DOHH2 (cell line): ENCODE measurements at regions not wholly inside any gene's neighbourhood (a gene's known extent, or its start where the extent isn't known, plus 50 kb on each side); places are given as distances from the start of the nearest gene placed in this dataset.

ENCODE experiments used
- H3F3A ChIP-seq: fragments of 200-600 bp; sonication (generic), shearing (Covaris generic); 2 replicates; pipeline ENCODE4 v1.6.0; 2016; ENCODE audit warnings: antibody characterized with exemption, mild to moderate bottlenecking; ENCODE audit not compliant: control insufficient read depth, insufficient read depth
- H3K27ac ChIP-seq: fragments of 200-600 bp; sonication (generic); 2 replicates; pipeline ENCODE4 v1.5.1; 2014; ENCODE audit warnings: low read depth, mild to moderate bottlenecking, low read length, moderate library complexity
- H3K27me3 ChIP-seq: fragments of 200-600 bp; sonication (generic); 2 replicates; pipeline ENCODE4 v1.6.1; 2014; ENCODE audit warnings: mild to moderate bottlenecking, low read length, mixed read lengths; ENCODE audit not compliant: control insufficient read depth
- H3K36me3 ChIP-seq: fragments of 200-600 bp; sonication (generic); 2 replicates; pipeline ENCODE4 v1.6.1; 2014; ENCODE audit warnings: mild to moderate bottlenecking, low read length, moderate library complexity, mixed read lengths; ENCODE audit not compliant: control insufficient read depth
- H3K4me1 ChIP-seq: fragments of 200-600 bp; sonication (generic); 2 replicates; pipeline ENCODE4 v1.6.1; 2014; ENCODE audit warnings: mild to moderate bottlenecking, low read length, mixed read lengths; ENCODE audit not compliant: control insufficient read depth
- H3K4me2 ChIP-seq: fragments of 200-600 bp; sonication (generic); 2 replicates; pipeline ENCODE4 v1.6.0; 2014; ENCODE audit warnings: mild to moderate bottlenecking, low read length, moderate library complexity
- H3K4me3 ChIP-seq: fragments of 200-600 bp; sonication (generic); 2 replicates; pipeline ENCODE4 v1.5.1; 2014; ENCODE audit warnings: mild to moderate bottlenecking, low read length, mixed read lengths
- H3K79me2 ChIP-seq: fragments of 200-600 bp; sonication (generic); 2 replicates; pipeline ENCODE4 v1.6.1; 2014; ENCODE audit warnings: mild to moderate bottlenecking, low read length, mixed read lengths; ENCODE audit not compliant: control insufficient read depth
- H3K9me2 ChIP-seq: fragments of 200-600 bp; sonication (generic); replicated peaks from 2 replicates; pipeline ENCODE4 v1.6.1; 2014; ENCODE audit warnings: mild to moderate bottlenecking, low read length, mixed read lengths; ENCODE audit not compliant: control insufficient read depth
- H3K9me3 ChIP-seq: fragments of 200-600 bp; sonication (generic); 2 replicates; pipeline ENCODE4 v1.6.1; 2014; ENCODE audit warnings: antibody characterized with exemption, low read length, mixed read lengths; ENCODE audit not compliant: control insufficient read depth, insufficient read depth
- H4K20me1 ChIP-seq: fragments of 200-600 bp; sonication (generic); 2 replicates; pipeline ENCODE4 v1.6.0; 2014; ENCODE audit warnings: low read depth, mild to moderate bottlenecking, antibody characterized with exemption, low read length, moderate library complexity; ENCODE audit not compliant: control insufficient read depth, insufficient read depth
- EZH2phosphoT487 ChIP-seq: fragments of 200-600 bp; sonication (generic); IDR thresholded peaks from 2 replicates; pipeline ENCODE4 v1.6.1; 2017; ENCODE audit warnings: borderline replicate concordance, mild to moderate bottlenecking, antibody characterized with exemption, low read length, moderate library complexity, mixed read lengths
- TF ChIP-seq, protein P1 (sequence below): fragments of 200-600 bp; sonication (generic); IDR thresholded peaks from one replicate; pipeline ENCODE4 v1.5.1; 2014; ENCODE audit warnings: antibody characterized with exemption, mild to moderate bottlenecking, low read depth, low read length; ENCODE audit not compliant: poor library complexity, severe bottlenecking

DNA sequence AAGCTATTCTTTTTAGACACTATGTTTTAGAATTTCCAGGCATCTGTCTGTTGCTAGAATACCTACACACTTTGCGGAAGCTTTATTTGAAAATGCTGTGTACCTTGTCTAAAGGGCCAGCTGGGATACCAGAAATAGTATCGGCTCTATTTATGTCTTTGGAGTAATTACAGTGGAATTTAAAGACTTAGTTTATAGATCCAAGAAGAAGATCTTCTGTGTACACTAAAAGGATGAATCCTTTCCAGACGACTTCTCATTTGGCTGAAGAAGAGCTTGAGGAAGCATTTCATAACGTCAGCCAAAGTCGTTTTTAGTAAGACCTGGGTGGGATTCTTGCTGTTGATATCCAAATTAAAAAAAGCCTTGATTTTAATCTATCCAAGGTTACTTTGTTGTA lies 365.9 kb downstream of the INHBA start:
- H3F3A ChIP-seq, result no peaks in the 10 kb centered on the region
- no peaks in the 10 kb centered on the region for H3K36me3 ChIP-seq
- TF ChIP-seq EZH2phosphoT487, result no peak
- TF ChIP-seq, protein P1, sequence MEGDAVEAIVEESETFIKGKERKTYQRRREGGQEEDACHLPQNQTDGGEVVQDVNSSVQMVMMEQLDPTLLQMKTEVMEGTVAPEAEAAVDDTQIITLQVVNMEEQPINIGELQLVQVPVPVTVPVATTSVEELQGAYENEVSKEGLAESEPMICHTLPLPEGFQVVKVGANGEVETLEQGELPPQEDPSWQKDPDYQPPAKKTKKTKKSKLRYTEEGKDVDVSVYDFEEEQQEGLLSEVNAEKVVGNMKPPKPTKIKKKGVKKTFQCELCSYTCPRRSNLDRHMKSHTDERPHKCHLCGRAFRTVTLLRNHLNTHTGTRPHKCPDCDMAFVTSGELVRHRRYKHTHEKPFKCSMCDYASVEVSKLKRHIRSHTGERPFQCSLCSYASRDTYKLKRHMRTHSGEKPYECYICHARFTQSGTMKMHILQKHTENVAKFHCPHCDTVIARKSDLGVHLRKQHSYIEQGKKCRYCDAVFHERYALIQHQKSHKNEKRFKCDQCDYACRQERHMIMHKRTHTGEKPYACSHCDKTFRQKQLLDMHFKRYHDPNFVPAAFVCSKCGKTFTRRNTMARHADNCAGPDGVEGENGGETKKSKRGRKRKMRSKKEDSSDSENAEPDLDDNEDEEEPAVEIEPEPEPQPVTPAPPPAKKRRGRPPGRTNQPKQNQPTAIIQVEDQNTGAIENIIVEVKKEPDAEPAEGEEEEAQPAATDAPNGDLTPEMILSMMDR, result no peak
- H3K27me3 ChIP-seq, result no peaks in the 10 kb centered on the region
- no peak overlapping the region for H3K4me3 ChIP-seq
- H3K4me2 ChIP-seq, result no peak overlapping the region
- no peak overlapping the region for H3K27ac ChIP-seq
- no peaks in the 10 kb centered on the region for H3K9me2 ChIP-seq
- H3K4me1 ChIP-seq, result no peaks in the 10 kb centered on the region
- H3K79me2 ChIP-seq, result no peaks in the 10 kb centered on the region
- no peaks in the 10 kb centered on the region for H3K9me3 ChIP-seq
- H4K20me1 ChIP-seq, result no peaks in the 10 kb centered on the region

DNA sequence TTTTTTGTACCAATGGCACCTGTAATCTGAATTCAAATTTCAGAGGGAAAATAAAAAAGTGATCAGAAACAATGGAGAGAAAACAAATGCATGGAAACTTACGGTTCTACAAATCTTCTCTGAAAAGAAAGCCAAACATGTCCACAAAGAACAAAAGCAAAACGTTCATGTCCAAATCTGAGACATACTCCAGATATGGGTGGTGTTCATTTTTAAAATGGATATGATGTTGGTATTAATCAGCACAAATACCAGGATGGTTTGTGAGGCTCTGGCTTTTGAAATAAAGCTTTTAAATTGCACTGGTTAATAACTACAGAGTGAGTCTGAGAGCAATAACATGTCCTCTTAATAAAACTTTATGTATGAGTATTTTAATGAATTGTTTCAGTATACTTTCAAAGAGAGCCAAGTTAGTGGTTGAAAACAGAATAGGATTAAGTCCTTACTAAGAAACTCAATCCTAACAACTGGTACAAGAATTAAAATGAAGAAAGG lies 366.4 kb downstream of the INHBA start:
- no peaks in the 10 kb centered on the region for H3K79me2 ChIP-seq
- H3K36me3 ChIP-seq, result no peaks in the 10 kb centered on the region
- H3K4me1 ChIP-seq, result no peaks in the 10 kb centered on the region
- TF ChIP-seq, protein P1, result no peak
- TF ChIP-seq EZH2phosphoT487, result no peak
- no peaks in the 10 kb centered on the region for H3K9me2 ChIP-seq
- H3K9me3 ChIP-seq, result no peaks in the 10 kb centered on the region
- H3K27me3 ChIP-seq, result no peaks in the 10 kb centered on the region
- no peak overlapping the region for H3K4me2 ChIP-seq
- no peaks in the 10 kb centered on the region for H3F3A ChIP-seq
- no peak overlapping the region for H3K4me3 ChIP-seq
- no peaks in the 10 kb centered on the region for H4K20me1 ChIP-seq
- no peak overlapping the region for H3K27ac ChIP-seq

DNA sequence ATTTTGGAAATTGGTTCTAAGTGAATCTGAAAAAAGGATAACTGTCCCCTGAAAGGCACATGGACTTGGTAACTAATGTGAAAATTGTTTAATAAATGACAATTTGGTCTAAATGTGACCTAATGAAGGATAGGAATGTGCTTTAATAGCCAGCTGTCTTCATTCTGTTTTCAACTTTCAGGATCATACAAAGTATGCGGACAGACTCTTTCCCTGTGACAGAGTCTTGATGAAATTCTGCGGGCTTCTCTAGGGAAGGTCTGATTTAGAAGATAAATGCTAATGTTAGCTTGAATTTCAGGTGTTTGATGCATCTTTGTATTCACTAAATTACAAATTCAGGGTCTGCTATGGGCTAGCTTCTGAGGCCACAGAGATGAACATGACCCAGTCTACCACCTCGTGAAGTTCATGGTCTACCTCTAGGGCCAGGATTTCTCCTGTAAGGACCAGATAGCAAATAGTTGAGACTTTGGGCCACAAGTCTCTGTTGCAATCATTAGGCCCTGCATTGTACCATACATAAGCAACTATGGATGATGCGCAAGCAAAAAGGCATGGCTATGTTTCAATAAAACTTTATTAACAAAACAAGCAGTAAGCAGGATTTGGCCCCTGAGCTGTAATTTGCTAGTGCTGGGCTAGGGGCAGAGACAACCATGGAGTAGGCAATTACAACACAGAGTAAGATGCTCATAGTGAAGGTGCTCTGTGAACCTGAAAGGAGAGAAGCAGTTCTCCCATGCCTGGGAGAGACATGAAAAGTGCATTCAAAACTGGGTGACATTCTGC lies 368.6 kb downstream of the INHBA start:
- no peaks in the 10 kb centered on the region for H3K9me3 ChIP-seq
- no peaks in the 10 kb centered on the region for H3F3A ChIP-seq
- H3K4me1 ChIP-seq, result no peaks in the 10 kb centered on the region
- no peak overlapping the region for H3K4me3 ChIP-seq
- H3K27ac ChIP-seq, result no peak overlapping the region
- H3K4me2 ChIP-seq, result no peak overlapping the region
- TF ChIP-seq EZH2phosphoT487, result no peak
- TF ChIP-seq, protein P1, result no peak
- H4K20me1 ChIP-seq, result no peaks in the 10 kb centered on the region
- H3K36me3 ChIP-seq, result no peaks in the 10 kb centered on the region
- no peaks in the 10 kb centered on the region for H3K79me2 ChIP-seq
- no peaks in the 10 kb centered on the region for H3K9me2 ChIP-seq
- H3K27me3 ChIP-seq, result no peaks in the 10 kb centered on the region
